GM12801 (cell line): ENCODE measurements at regions not wholly inside any gene's neighbourhood (a gene's known extent, or its start where the extent isn't known, plus 50 kb on each side); places are given as distances from the start of the nearest gene placed in this dataset.

ENCODE experiments used
- CTCF ChIP-seq: IDR thresholded peaks from one replicate; pipeline ENCODE4 v1.5.1; 2011; ENCODE audit warnings: control low read depth; ENCODE audit not compliant: insufficient read length; ENCODE audit errors: extremely low read depth

- TF ChIP-seq CTCF: no peak
These were observed 286.1 kb upstream of the POU3F2 start for GRCh38 chr6:98548301-98548700.

GRCh38 chr6:98560418-98560817 lies 274.0 kb upstream of the POU3F2 start:
- no peak for TF ChIP-seq CTCF

GRCh38 chr6:98560841-98561240 lies 273.5 kb upstream of the POU3F2 start:
- TF ChIP-seq CTCF: no peak

GRCh38 chr6:98566126-98566525 lies 268.2 kb upstream of the POU3F2 start:
- no peak for TF ChIP-seq CTCF

GRCh38 chr6:98572579-98572978 lies 261.8 kb upstream of the POU3F2 start:
- TF ChIP-seq CTCF: no peak

- no peak for TF ChIP-seq CTCF
These were observed 259.4 kb upstream of the POU3F2 start for GRCh38 chr6:98574984-98575383.

- no peak for TF ChIP-seq CTCF
These were observed 257.6 kb upstream of the POU3F2 start for GRCh38 chr6:98576791-98577190.

GRCh38 chr6:98578016-98578415 lies 256.4 kb upstream of the POU3F2 start:
- no peak for TF ChIP-seq CTCF
